ENCODE measurements at regions not wholly inside any gene's neighbourhood (a gene's known extent, or its start where the extent isn't known, plus 50 kb on each side); places are given as distances from the start of the nearest gene placed in this dataset.

- TF ChIP-seq, protein P1, sequence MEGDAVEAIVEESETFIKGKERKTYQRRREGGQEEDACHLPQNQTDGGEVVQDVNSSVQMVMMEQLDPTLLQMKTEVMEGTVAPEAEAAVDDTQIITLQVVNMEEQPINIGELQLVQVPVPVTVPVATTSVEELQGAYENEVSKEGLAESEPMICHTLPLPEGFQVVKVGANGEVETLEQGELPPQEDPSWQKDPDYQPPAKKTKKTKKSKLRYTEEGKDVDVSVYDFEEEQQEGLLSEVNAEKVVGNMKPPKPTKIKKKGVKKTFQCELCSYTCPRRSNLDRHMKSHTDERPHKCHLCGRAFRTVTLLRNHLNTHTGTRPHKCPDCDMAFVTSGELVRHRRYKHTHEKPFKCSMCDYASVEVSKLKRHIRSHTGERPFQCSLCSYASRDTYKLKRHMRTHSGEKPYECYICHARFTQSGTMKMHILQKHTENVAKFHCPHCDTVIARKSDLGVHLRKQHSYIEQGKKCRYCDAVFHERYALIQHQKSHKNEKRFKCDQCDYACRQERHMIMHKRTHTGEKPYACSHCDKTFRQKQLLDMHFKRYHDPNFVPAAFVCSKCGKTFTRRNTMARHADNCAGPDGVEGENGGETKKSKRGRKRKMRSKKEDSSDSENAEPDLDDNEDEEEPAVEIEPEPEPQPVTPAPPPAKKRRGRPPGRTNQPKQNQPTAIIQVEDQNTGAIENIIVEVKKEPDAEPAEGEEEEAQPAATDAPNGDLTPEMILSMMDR (conservative IDR thresholded peaks at IDR 0.05; ENCODE audit: low read depth in 2 of 2), result no peak
- TF ChIP-seq, protein P2, sequence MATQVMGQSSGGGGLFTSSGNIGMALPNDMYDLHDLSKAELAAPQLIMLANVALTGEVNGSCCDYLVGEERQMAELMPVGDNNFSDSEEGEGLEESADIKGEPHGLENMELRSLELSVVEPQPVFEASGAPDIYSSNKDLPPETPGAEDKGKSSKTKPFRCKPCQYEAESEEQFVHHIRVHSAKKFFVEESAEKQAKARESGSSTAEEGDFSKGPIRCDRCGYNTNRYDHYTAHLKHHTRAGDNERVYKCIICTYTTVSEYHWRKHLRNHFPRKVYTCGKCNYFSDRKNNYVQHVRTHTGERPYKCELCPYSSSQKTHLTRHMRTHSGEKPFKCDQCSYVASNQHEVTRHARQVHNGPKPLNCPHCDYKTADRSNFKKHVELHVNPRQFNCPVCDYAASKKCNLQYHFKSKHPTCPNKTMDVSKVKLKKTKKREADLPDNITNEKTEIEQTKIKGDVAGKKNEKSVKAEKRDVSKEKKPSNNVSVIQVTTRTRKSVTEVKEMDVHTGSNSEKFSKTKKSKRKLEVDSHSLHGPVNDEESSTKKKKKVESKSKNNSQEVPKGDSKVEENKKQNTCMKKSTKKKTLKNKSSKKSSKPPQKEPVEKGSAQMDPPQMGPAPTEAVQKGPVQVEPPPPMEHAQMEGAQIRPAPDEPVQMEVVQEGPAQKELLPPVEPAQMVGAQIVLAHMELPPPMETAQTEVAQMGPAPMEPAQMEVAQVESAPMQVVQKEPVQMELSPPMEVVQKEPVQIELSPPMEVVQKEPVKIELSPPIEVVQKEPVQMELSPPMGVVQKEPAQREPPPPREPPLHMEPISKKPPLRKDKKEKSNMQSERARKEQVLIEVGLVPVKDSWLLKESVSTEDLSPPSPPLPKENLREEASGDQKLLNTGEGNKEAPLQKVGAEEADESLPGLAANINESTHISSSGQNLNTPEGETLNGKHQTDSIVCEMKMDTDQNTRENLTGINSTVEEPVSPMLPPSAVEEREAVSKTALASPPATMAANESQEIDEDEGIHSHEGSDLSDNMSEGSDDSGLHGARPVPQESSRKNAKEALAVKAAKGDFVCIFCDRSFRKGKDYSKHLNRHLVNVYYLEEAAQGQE (IDR thresholded peaks at IDR 0.05; ENCODE audit: unreplicated experiment), result no peak
- TF ChIP-seq POLR2AphosphoS5 (IDR thresholded peaks at IDR 0.05; ENCODE audit: low read depth) (no peak), CREB1 (CRISPR knock-in tag; IDR thresholded peaks at IDR 0.05; ENCODE audit: low read depth) (no peak), NANOG (IDR thresholded peaks at IDR 0.05; ENCODE audit: borderline replicate concordance) (no peak), EZH2 (IDR thresholded peaks at IDR 0.05; ENCODE audit: low read depth, unreplicated experiment) (no peak), ZNF114 (CRISPR knock-in tag; IDR thresholded peaks at IDR 0.05) (no peak), JUNB (IDR thresholded peaks at IDR 0.05; ENCODE audit: unreplicated experiment) (no peak), EZH2phosphoT487 (IDR thresholded peaks at IDR 0.05; ENCODE audit: unreplicated experiment) (no peak)
These were observed 951.1 kb upstream of the ZNF722 start for GRCh38 chr7:63047546-63047945.
